ENCODE measurements at regions not wholly inside any gene's neighbourhood (a gene's known extent, or its start where the extent isn't known, plus 50 kb on each side); places are given as distances from the start of the nearest gene placed in this dataset.

DNA sequence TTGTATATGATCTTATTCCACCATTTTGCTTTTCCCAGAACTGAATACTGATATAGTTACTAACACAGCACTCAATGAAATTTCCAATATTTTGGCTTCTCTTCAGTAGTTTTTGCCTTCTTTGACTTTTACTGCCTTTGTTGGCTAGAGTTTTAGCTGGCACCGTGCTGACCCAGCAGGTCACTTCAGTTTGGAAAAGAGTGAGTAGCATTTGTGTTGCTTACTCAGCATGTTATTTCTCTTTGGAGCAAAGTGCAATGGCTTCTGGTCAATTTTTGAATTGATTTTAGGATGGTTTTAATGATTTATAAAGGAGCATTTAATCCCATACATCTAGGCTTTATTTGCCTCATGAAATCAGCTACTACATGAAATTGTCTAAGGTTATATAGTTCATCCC lies 119.2 kb downstream of the ETNK1 start:
- TF ChIP-seq, protein P1, sequence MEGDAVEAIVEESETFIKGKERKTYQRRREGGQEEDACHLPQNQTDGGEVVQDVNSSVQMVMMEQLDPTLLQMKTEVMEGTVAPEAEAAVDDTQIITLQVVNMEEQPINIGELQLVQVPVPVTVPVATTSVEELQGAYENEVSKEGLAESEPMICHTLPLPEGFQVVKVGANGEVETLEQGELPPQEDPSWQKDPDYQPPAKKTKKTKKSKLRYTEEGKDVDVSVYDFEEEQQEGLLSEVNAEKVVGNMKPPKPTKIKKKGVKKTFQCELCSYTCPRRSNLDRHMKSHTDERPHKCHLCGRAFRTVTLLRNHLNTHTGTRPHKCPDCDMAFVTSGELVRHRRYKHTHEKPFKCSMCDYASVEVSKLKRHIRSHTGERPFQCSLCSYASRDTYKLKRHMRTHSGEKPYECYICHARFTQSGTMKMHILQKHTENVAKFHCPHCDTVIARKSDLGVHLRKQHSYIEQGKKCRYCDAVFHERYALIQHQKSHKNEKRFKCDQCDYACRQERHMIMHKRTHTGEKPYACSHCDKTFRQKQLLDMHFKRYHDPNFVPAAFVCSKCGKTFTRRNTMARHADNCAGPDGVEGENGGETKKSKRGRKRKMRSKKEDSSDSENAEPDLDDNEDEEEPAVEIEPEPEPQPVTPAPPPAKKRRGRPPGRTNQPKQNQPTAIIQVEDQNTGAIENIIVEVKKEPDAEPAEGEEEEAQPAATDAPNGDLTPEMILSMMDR (IDR thresholded peaks at IDR 0.05 in 8 of 11, conservative IDR thresholded peaks at IDR 0.05 in 3 of 11) = no peak
- no peak for TF ChIP-seq POLR2A (IDR thresholded peaks at IDR 0.05)

Measured in spleen (tissue), 7 donors.